ENCODE measurements at regions not wholly inside any gene's neighbourhood (a gene's known extent, or its start where the extent isn't known, plus 50 kb on each side); places are given as distances from the start of the nearest gene placed in this dataset.
"Not testable (repeated sequence)": the region's sequence is repeated elsewhere in the genome, so short reads cannot be mapped to it uniquely, and the experiment has no call there.

DNA sequence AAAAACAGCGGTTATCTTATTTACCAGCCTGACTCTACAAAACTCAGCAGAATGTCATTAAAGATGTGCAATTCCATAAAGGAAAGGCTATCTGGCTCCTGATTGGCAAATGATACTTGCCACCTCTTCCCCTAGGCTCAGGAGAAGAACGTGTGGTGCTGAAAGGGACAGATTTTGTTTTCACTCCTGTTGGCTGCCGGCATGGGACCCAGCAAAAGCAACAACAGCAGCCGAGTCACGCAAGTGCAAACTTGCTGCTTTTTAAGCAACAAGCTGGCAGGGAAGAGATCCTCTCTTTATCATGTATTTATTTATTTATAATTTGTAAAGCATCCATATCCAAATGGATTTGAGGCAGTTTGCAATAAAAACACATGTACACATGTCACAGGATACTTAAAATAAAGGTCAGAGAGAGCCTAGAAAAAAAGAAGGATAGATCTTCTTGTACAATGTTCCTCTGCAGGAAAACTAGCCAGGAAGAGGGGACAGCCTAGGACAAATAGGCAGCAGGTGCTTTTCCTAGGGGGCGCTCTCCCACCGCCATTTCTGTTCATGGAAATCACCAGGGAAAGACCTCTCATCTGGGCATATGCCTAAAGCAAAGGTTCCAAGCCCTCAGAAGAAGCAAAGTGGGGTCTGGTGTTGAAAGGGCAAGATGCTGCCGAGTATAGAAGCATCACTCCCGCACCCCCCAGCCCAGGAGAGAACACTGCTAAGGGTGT, 799.3 kb downstream of the BCL11A start:
- H3K4me3 Mint-ChIP-seq: no peak overlapping the region
- no peaks in the 10 kb centered on the region for H3K36me3 Mint-ChIP-seq (ENCODE audit: insufficient read depth)
- no peak for DNase-seq (ENCODE audit: low spot score in 2 of 2)
- ATAC-seq (replicated peaks; ENCODE audit: extremely low read depth, poor library complexity, severe bottlenecking): no peak
- H3K9me3 Mint-ChIP-seq: peaks cover 6% of the 10 kb centered on the region
- H3K4me1 Mint-ChIP-seq: no peaks in the 10 kb centered on the region
- H3K27ac Mint-ChIP-seq (ENCODE audit: low read depth): no peak overlapping the region
- H3K27me3 Mint-ChIP-seq: no peaks in the 10 kb centered on the region

DNA sequence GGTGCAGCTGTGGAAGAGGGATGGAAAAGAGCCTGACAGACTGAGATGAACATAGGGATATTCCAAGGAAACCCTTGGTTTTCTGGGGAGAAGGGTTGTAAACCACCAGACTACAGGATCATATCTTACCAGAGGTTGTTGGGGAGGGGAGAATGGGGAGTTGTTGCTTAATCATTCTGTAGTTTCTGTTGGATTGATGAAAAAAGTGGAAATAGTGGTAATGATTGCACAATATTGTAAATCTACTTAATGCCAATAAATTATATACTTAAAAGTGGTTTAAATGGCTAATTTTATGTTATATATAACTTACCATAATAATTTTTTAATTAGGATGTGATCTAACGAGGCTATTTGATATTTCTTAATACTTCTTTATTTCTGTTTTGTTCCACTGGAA, 800.9 kb downstream of the BCL11A start:
- DNase-seq (ENCODE audit: low spot score in 2 of 2): no peak
- Mint-ChIP-seq H3K4me3 (no peak overlapping the region), H3K36me3 (ENCODE audit: insufficient read depth) (no peaks in the 10 kb centered on the region), H3K27me3 (no peaks in the 10 kb centered on the region), H3K4me1 (no peaks in the 10 kb centered on the region), H3K9me3 (peaks cover 6% of the 10 kb centered on the region), H3K27ac (ENCODE audit: low read depth) (no peak overlapping the region)
- ATAC-seq (replicated peaks; ENCODE audit: extremely low read depth, poor library complexity, severe bottlenecking): no peak

DNA sequence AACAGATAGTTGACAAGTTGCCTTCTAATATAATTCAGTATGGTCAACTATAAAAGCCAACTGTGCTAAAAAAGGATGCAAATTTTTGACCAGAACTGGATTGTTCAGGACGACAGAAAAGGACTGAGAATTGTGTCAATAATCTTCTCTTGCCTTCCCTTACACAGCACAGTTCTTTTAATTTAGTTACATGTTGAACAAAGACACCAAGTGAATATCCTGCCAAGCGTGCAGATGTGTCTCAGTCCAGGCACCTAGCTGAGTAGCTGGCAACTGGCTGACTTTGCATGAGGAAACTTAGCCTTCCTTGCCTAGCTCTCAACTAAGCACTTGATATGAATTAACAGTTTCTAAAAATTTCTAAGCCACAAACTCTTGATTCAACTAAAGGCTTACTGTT, 801.4 kb downstream of the BCL11A start:
- DNase-seq (ENCODE audit: low spot score in 2 of 2) (no peak), ATAC-seq (replicated peaks; ENCODE audit: extremely low read depth, poor library complexity, severe bottlenecking) (no peak)
- Mint-ChIP-seq H3K27ac (ENCODE audit: low read depth) (no peak overlapping the region), H3K4me3 (no peak overlapping the region), H3K4me1 (no peaks in the 10 kb centered on the region), H3K36me3 (ENCODE audit: insufficient read depth) (no peaks in the 10 kb centered on the region), H3K9me3 (peaks cover 6% of the 10 kb centered on the region), H3K27me3 (no peaks in the 10 kb centered on the region)

DNA sequence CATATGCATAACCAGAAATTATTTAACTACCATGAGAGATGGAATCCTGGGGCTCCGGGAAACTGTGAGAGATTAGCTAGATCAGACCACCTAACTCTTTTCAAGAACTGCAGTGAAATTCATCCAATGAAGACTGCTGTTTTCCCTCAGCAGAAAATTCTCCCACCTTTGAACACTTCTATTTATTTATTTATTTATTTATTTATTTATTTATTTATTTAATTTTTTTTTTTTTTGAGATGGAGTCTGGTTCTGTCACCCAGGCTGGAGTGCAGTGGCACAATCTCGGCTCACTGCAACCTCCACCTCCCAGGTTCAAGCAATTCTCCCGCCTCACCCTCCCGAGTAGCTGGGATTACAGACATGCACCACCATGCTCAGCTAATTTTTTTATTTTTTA, 802.2 kb downstream of the BCL11A start:
- H3K4me1 Mint-ChIP-seq; H3K36me3 Mint-ChIP-seq (ENCODE audit: insufficient read depth); DNase-seq (ENCODE audit: low spot score in 2 of 2); ATAC-seq (replicated peaks; ENCODE audit: extremely low read depth, poor library complexity, severe bottlenecking); H3K4me3 Mint-ChIP-seq; H3K27ac Mint-ChIP-seq (ENCODE audit: low read depth); H3K9me3 Mint-ChIP-seq; H3K27me3 Mint-ChIP-seq: not testable (repeated sequence)

DNA sequence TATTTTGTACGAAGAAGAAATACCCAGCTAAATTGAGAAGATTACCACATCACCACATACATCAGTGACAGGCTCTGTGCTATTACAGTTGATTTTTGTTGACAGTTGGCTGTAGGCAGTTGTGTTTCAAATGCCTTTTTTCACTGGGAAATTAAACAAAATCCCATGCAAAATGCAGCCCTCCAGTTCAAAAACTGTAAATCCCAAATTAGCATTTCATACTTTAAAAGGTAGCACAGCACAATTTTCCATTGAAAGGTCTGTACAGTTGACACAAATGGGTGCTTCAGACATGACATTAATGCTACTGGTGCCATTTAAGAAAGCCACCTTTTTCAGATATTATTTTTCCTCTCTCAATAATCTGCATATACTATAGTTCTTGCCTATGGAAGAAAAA, 807.2 kb downstream of the BCL11A start:
- Mint-ChIP-seq H3K36me3 (ENCODE audit: insufficient read depth) (no peaks in the 10 kb centered on the region), H3K9me3 (peaks cover 6% of the 10 kb centered on the region), H3K4me1 (no peaks in the 10 kb centered on the region), H3K27me3 (no peaks in the 10 kb centered on the region), H3K27ac (ENCODE audit: low read depth) (no peak overlapping the region), H3K4me3 (no peak overlapping the region)
- ATAC-seq (replicated peaks; ENCODE audit: extremely low read depth, poor library complexity, severe bottlenecking): no peak
- DNase-seq (ENCODE audit: low spot score in 2 of 2): no peak

DNA sequence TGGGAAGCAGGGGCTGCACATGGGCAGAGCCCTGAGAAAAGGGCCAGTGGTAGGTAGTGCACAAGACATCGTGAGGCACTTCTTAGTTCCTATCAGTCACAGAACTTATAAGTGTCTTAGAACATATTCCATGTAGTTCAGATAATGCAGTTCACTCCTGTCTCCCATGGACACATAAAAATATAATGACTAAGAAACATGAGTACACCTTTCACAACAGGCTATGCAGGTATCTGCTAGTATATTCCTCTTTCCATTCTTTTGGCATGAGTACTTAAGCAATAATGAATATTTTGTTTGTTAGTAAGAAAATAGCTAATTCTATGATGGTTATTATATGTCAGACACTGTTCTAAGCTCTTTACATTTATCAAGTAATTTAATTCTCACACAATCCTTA, 808.4 kb downstream of the BCL11A start:
- H3K36me3 Mint-ChIP-seq (ENCODE audit: insufficient read depth): no peaks in the 10 kb centered on the region
- ATAC-seq (replicated peaks; ENCODE audit: extremely low read depth, poor library complexity, severe bottlenecking) (no peak), DNase-seq (ENCODE audit: low spot score in 2 of 2) (no peak)

DNA sequence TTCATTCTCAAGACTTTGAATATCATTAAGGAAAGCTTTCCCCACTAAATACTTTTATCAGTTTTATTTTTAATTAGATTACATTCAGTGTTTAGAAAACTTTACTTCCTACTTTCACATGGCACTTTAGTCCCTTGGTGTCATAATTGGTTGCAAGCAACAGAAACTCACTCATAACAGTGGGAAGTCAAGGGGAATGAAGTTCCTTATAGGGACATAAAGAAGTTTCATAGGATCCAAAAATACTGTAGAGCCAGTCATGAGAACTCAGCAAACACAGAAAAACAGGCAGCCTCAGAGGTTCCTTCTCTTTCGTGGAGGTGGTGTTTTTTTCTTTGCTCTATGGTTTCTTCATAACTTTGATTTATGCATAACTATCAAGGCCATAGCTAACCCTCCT, 809.0 kb downstream of the BCL11A start:
- H3K9me3 Mint-ChIP-seq: peaks cover 6% of the 10 kb centered on the region
- H3K4me1 Mint-ChIP-seq: no peaks in the 10 kb centered on the region
- ATAC-seq (replicated peaks; ENCODE audit: extremely low read depth, poor library complexity, severe bottlenecking) (no peak), DNase-seq (ENCODE audit: low spot score in 2 of 2) (no peak)
- H3K36me3 Mint-ChIP-seq (ENCODE audit: insufficient read depth): no peaks in the 10 kb centered on the region
- no peak overlapping the region for H3K4me3 Mint-ChIP-seq
- no peaks in the 10 kb centered on the region for H3K27me3 Mint-ChIP-seq
- H3K27ac Mint-ChIP-seq (ENCODE audit: low read depth): no peak overlapping the region

More for the DNA sequence above, 808.4 kb downstream of the BCL11A start:
- H3K4me1 Mint-ChIP-seq: no peaks in the 10 kb centered on the region
- H3K27ac Mint-ChIP-seq (ENCODE audit: low read depth): no peak overlapping the region
- no peaks in the 10 kb centered on the region for H3K27me3 Mint-ChIP-seq
- no peak overlapping the region for H3K4me3 Mint-ChIP-seq
- H3K9me3 Mint-ChIP-seq: peaks cover 6% of the 10 kb centered on the region

DNA sequence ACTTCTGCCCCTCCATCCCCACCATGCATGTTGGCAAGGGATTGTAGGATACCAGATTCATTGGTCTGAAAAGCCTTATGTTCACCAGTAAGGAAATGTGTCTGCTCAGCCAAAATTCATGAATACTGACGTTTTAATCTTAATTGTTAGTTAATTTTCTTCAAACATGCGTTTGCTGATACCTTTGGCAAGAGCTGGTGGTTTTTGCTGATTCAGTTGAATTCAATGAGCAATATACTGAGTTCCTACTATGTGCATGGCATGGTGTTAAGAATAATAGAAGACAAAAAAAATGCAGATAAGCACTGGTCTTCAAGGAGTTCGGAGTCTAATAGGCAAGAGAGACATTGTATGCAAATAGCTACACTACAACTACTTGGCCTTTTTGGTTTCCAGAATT, 811.6 kb downstream of the BCL11A start:
- Mint-ChIP-seq H3K9me3 (peaks cover 6% of the 10 kb centered on the region), H3K4me1 (no peaks in the 10 kb centered on the region), H3K27ac (ENCODE audit: low read depth) (no peak overlapping the region), H3K27me3 (no peaks in the 10 kb centered on the region), H3K4me3 (no peak overlapping the region), H3K36me3 (ENCODE audit: insufficient read depth) (no peaks in the 10 kb centered on the region)
- ATAC-seq (replicated peaks; ENCODE audit: extremely low read depth, poor library complexity, severe bottlenecking): no peak
- DNase-seq (ENCODE audit: low spot score in 2 of 2): no peak

DNA sequence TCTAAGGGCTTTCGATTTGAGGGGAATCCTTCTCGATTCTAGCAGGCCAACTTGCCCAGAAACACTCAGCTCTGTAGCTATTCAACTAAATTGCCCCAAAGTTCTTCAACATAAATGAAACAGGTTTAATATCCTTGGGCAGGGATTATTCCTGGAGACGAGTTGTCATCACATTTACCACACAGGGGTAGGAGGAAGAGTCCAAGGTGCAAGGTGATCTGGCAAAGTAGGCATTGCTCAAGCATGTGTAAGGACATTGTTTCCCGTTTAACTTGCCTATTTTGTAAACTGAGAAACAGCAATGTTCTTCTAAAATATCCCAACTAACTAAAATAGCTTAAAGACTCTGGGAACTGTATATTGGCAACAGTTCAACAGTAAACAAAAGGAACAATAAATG, 814.3 kb downstream of the BCL11A start:
- no peaks in the 10 kb centered on the region for H3K27me3 Mint-ChIP-seq
- no peak overlapping the region for H3K4me3 Mint-ChIP-seq
- peaks cover 6% of the 10 kb centered on the region for H3K9me3 Mint-ChIP-seq
- H3K27ac Mint-ChIP-seq (ENCODE audit: low read depth): no peak overlapping the region
- H3K4me1 Mint-ChIP-seq: no peaks in the 10 kb centered on the region
- no peak for DNase-seq (ENCODE audit: low spot score in 2 of 2)
- H3K36me3 Mint-ChIP-seq (ENCODE audit: insufficient read depth): no peaks in the 10 kb centered on the region
- no peak for ATAC-seq (replicated peaks; ENCODE audit: extremely low read depth, poor library complexity, severe bottlenecking)

DNA sequence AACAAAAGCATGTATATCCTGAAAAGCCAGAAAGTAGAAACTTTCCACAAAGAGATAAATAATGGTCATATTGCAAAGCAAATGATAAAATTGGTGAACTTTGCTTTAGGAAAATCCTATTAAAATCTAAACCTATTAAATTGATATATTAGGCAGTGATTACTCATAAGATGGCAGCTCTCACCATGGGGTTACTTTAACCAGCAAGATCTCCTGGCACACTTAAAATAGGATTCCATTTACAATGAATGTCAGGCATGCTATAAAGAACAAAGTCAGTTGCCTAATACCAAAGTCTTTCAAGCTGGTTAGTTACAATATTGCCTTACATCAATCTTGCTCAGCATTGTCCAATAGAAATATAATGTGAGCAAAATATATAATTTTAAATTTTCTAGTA, 816.2 kb downstream of the BCL11A start:
- H3K4me3 Mint-ChIP-seq: no peak overlapping the region
- ATAC-seq (replicated peaks; ENCODE audit: extremely low read depth, poor library complexity, severe bottlenecking) (no peak), DNase-seq (ENCODE audit: low spot score in 2 of 2) (no peak)
- no peaks in the 10 kb centered on the region for H3K27me3 Mint-ChIP-seq
- H3K4me1 Mint-ChIP-seq: no peaks in the 10 kb centered on the region
- H3K27ac Mint-ChIP-seq (ENCODE audit: low read depth): no peak overlapping the region
- peaks cover 6% of the 10 kb centered on the region for H3K9me3 Mint-ChIP-seq
- H3K36me3 Mint-ChIP-seq (ENCODE audit: insufficient read depth): no peaks in the 10 kb centered on the region

DNA sequence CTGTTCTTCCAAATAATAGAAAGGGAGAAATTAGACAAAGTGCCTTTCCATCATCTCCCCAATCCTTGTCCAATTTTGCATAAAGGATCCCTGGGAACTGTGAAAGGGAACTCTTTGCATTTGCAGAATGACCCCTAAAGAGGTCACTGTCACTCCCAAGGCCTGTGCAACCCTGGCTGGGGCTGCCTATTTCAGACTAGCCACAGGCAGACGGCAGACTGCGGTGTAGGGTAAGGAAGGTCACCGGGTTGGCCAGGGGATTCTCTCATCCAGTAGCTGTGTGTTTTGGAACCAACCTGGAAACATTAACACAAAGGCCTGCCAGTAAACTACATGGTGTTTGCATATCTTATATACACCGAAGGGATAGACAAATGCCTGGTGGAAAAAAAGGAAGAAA, 818.7 kb downstream of the BCL11A start:
- H3K4me1 Mint-ChIP-seq: no peaks in the 10 kb centered on the region

DNA sequence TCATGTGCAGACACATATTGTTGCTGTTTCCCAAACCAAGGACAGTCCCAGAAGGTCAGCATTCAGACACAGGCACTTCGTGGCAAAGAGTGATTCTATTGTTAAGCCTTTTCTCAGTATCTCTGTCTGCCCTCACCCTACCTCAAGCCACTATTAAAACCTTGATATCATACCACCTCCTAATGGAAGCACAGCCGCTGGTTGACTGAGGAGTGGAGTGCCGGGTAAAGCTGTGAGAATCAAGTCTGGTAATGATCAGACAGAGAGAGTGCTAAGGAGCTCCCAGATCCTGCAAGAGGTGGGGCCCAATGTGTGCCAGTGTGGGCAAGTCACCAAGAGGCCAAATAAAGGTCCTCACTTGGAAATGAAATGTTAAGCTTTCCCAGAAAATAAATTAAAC, 819.5 kb downstream of the BCL11A start:
- Mint-ChIP-seq H3K27me3 (no peaks in the 10 kb centered on the region), H3K4me1 (no peaks in the 10 kb centered on the region), H3K27ac (ENCODE audit: low read depth) (no peak overlapping the region), H3K4me3 (no peak overlapping the region), H3K36me3 (ENCODE audit: insufficient read depth) (no peaks in the 10 kb centered on the region), H3K9me3 (peaks cover 5% of the 10 kb centered on the region)
- DNase-seq (ENCODE audit: low spot score in 2 of 2) (no peak), ATAC-seq (replicated peaks; ENCODE audit: extremely low read depth, poor library complexity, severe bottlenecking) (no peak)

More for the DNA sequence above, 818.7 kb downstream of the BCL11A start:
- no peaks in the 10 kb centered on the region for H3K36me3 Mint-ChIP-seq (ENCODE audit: insufficient read depth)
- no peak overlapping the region for H3K4me3 Mint-ChIP-seq
- peaks cover 2% of the 10 kb centered on the region for H3K9me3 Mint-ChIP-seq
- no peak for ATAC-seq (replicated peaks; ENCODE audit: extremely low read depth, poor library complexity, severe bottlenecking)
- DNase-seq (ENCODE audit: low spot score in 2 of 2): no peak
- H3K27ac Mint-ChIP-seq (ENCODE audit: low read depth): no peak overlapping the region
- H3K27me3 Mint-ChIP-seq: no peaks in the 10 kb centered on the region

DNA sequence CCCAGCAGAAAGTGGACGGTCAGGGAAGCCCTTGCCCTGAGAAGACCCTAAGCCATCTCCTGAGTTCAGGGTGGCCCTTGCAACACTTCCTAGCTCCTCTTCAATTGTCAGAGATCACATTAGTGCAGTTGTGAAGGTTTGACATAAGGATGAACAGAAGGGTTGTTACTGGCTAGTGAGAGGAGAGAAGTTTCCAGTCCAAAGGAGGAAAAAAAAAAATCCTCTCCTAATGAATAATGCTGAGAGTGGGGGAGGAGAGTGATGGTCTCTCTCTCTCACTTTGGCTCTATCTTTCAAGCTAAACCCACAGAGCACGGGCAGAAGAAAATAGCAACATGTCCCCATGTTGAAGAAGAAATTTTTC, 819.9 kb downstream of the BCL11A start:
- Mint-ChIP-seq H3K4me1 (no peaks in the 10 kb centered on the region), H3K27ac (ENCODE audit: low read depth) (no peak overlapping the region), H3K36me3 (ENCODE audit: insufficient read depth) (no peaks in the 10 kb centered on the region), H3K9me3 (peaks cover 5% of the 10 kb centered on the region), H3K27me3 (no peaks in the 10 kb centered on the region), H3K4me3 (no peak overlapping the region)
- DNase-seq (ENCODE audit: low spot score in 2 of 2) (no peak), ATAC-seq (replicated peaks; ENCODE audit: extremely low read depth, poor library complexity, severe bottlenecking) (no peak)
